Stimulated activated naive CD8-positive, alpha-beta T cell treated with anti-CD3 and anti-CD28 coated beads, Interleukin-15, Interleukin-2, amounts not matched to agents 100 ng/mL and 50 ng/mL, for 24 hours (primary cell): ENCODE measurements at regions not wholly inside any gene's neighbourhood (a gene's known extent, or its start where the extent isn't known, plus 50 kb on each side); places are given as distances from the start of the nearest gene placed in this dataset.
A peak's percentile ranks its signal among the peaks of the same experiment; 100 is the strongest.
"Not testable (repeated sequence)": the region's sequence is repeated elsewhere in the genome, so short reads cannot be mapped to it uniquely, and the experiment has no call there.

Source experiments
- H3K27ac Mint-ChIP-seq: one replicate; pipeline ENCODE4 v1.8.0; 2021; ENCODE audit warnings: mild to moderate bottlenecking, mixed read lengths
- H3K27me3 Mint-ChIP-seq: one replicate; pipeline ENCODE4 v1.8.0; 2021; ENCODE audit warnings: mixed read lengths
- H3K36me3 Mint-ChIP-seq: one replicate; pipeline ENCODE4 v1.8.0; 2021; ENCODE audit warnings: low read depth, mixed read lengths
- H3K4me1 Mint-ChIP-seq: one replicate; pipeline ENCODE4 v1.8.0; 2021; ENCODE audit warnings: low read depth, mixed read lengths
- H3K4me3 Mint-ChIP-seq: one replicate; pipeline ENCODE4 v1.8.0; 2021; ENCODE audit warnings: mild to moderate bottlenecking, mixed read lengths
- H3K9me3 Mint-ChIP-seq: one replicate; pipeline ENCODE4 v1.8.0; 2021; ENCODE audit warnings: mixed read lengths

- Mint-ChIP-seq H3K27ac (no peak overlapping the region), H3K4me3 (no peak overlapping the region), H3K4me1 (no peaks in the 10 kb centered on the region), H3K9me3 (peaks cover 26% of the 10 kb centered on the region), H3K36me3 (peaks cover 4% of the 10 kb centered on the region), H3K27me3 (no peaks in the 10 kb centered on the region)
These were observed 662.9 kb upstream of the TBL1XR1 start for GRCh38 chr3:177860184-177860583.

GRCh38 chr3:177862962-177863491 lies 665.7 kb upstream of the TBL1XR1 start:
- Mint-ChIP-seq H3K27me3 (no peaks in the 10 kb centered on the region), H3K36me3 (peaks cover 9% of the 10 kb centered on the region), H3K4me1 (no peaks in the 10 kb centered on the region), H3K9me3 (peaks cover 34% of the 10 kb centered on the region), H3K27ac (no peak overlapping the region), H3K4me3 (no peak overlapping the region)

DNA sequence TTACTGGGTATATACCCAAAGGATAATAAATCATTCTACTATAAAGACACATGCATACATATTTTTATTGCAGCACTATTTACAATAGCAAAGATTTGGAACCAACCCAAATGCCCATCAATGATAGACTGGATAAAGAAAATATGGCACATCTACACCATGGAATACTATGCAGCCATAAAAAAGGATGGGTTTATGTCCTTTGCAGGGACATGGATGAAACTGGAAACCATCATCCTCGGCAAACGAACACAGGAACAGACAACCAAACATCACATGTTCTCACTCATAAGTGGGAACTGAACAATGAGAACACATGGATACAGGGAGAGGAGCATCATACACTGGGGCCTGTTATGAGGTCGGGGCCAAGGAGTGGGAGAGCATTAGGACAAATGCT lies 665.0 kb upstream of the KCNMB2 start:
- H3K4me1 Mint-ChIP-seq, H3K27me3 Mint-ChIP-seq: not testable (repeated sequence)
- peak overlapping the region; percentile 53 for H3K27ac Mint-ChIP-seq

GRCh38 chr3:177878192-177878591 lies 658.0 kb upstream of the KCNMB2 start:
- Mint-ChIP-seq H3K36me3 (no peaks in the 10 kb centered on the region), H3K9me3 (no peaks in the 10 kb centered on the region), H3K4me3 (no peak overlapping the region), H3K4me1 (peaks cover 3% of the 10 kb centered on the region), H3K27ac (no peak overlapping the region), H3K27me3 (no peaks in the 10 kb centered on the region)

More for the DNA sequence above, 665.0 kb upstream of the KCNMB2 start:
- peaks cover 22% of the 10 kb centered on the region for H3K9me3 Mint-ChIP-seq
- not testable (repeated sequence) for H3K36me3 Mint-ChIP-seq, H3K4me3 Mint-ChIP-seq

DNA sequence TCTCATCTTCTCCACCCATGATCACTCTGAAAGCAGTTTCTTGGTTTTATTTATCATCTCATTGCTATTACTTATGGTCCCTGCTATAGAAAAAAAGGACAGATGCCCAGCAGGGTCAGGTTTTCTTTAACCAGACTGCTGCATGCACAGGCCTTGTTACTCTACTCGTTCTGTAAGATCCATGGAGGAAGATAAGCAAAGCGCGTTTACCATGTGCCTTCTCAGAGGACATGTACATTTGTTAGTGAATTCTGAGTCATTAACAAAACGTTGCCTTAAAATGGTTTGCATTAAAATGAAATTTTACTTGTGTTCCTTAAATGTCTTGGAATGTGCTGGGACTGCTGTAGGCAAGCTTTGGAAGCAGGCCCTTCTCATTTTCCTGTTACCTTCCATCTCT lies 657.3 kb upstream of the KCNMB2 start:
- Mint-ChIP-seq H3K27ac (no peak overlapping the region), H3K4me3 (no peak overlapping the region), H3K27me3 (no peaks in the 10 kb centered on the region), H3K9me3 (no peaks in the 10 kb centered on the region), H3K4me1 (peaks cover 7% of the 10 kb centered on the region), H3K36me3 (no peaks in the 10 kb centered on the region)

GRCh38 chr3:177881351-177881750 lies 654.9 kb upstream of the KCNMB2 start:
- Mint-ChIP-seq H3K27me3 (no peaks in the 10 kb centered on the region), H3K9me3 (no peaks in the 10 kb centered on the region), H3K36me3 (no peaks in the 10 kb centered on the region), H3K4me3 (no peak overlapping the region), H3K4me1 (peaks cover 10% of the 10 kb centered on the region), H3K27ac (no peak overlapping the region)

DNA sequence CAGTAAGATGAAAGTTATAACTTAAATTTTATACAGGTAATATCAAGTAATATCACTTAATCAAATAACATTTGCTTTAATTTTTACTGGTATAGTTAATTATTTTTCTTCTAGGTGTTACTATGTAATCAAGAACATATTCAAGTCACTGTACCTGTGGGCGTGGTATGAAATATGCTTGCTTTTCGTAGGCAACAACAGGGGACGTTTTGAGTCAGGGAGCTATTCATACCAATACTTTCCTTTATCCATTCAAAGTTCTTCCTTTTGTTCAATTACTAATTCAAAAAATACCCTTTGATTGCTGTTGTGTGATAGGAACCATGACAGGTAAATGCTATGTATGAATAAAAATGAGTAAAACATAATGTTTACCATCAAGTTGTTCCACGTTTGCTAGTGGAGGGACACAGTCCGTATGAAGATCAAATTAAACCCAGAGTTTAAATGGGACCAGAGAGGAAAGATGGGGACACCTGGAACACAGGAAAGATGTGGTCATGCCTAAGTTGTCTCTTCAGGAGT lies 654.0 kb upstream of the KCNMB2 start:
- no peak overlapping the region for H3K27ac Mint-ChIP-seq
- peaks cover 10% of the 10 kb centered on the region for H3K4me1 Mint-ChIP-seq
- H3K27me3 Mint-ChIP-seq = no peaks in the 10 kb centered on the region
- no peaks in the 10 kb centered on the region for H3K36me3 Mint-ChIP-seq
- H3K9me3 Mint-ChIP-seq = no peaks in the 10 kb centered on the region
- no peak overlapping the region for H3K4me3 Mint-ChIP-seq

GRCh38 chr3:177883091-177883490 lies 653.1 kb upstream of the KCNMB2 start:
- H3K27me3 Mint-ChIP-seq = no peaks in the 10 kb centered on the region
- no peaks in the 10 kb centered on the region for H3K36me3 Mint-ChIP-seq
- H3K9me3 Mint-ChIP-seq = no peaks in the 10 kb centered on the region
- H3K4me1 Mint-ChIP-seq = peaks cover 10% of the 10 kb centered on the region
- no peak overlapping the region for H3K4me3 Mint-ChIP-seq
- no peak overlapping the region for H3K27ac Mint-ChIP-seq

- H3K4me3 Mint-ChIP-seq = no peak overlapping the region
These were observed 652.3 kb upstream of the KCNMB2 start for GRCh38 chr3:177883957-177884356.

DNA sequence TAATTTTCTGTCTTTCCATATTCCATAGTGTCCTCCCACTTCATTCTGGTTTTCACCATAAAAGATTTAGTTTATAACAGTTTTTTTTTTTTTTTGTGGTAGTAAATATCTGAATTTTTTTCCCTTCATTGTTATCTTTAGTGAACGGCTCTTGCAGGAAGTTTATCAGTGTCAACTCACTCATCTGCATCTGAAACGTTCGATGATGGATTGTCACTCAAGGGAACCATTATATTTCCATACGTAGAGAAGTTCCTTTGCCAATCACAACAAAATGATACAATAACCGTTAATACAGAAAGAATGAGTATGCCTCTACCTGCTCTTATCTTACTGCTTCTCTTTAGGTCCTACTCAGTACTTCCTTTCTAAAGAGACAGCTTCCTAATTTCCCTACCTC lies 651.2 kb upstream of the KCNMB2 start:
- Mint-ChIP-seq H3K4me1 (peaks cover 10% of the 10 kb centered on the region), H3K9me3 (peaks cover 3% of the 10 kb centered on the region), H3K27ac (no peak overlapping the region), H3K4me3 (no peak overlapping the region), H3K36me3 (no peaks in the 10 kb centered on the region), H3K27me3 (no peaks in the 10 kb centered on the region)

More at GRCh38 chr3:177883957-177884356, 652.3 kb upstream of the KCNMB2 start:
- no peaks in the 10 kb centered on the region for H3K36me3 Mint-ChIP-seq
- H3K27me3 Mint-ChIP-seq = no peaks in the 10 kb centered on the region
- H3K4me1 Mint-ChIP-seq = peaks cover 10% of the 10 kb centered on the region
- H3K9me3 Mint-ChIP-seq = peaks cover 3% of the 10 kb centered on the region
- H3K27ac Mint-ChIP-seq = no peak overlapping the region

GRCh38 chr3:177886501-177886900 lies 649.7 kb upstream of the KCNMB2 start:
- no peak overlapping the region for H3K27ac Mint-ChIP-seq
- H3K4me3 Mint-ChIP-seq = no peak overlapping the region
- no peaks in the 10 kb centered on the region for H3K36me3 Mint-ChIP-seq
- peaks cover 3% of the 10 kb centered on the region for H3K9me3 Mint-ChIP-seq
- H3K4me1 Mint-ChIP-seq = peaks cover 10% of the 10 kb centered on the region
- no peaks in the 10 kb centered on the region for H3K27me3 Mint-ChIP-seq

- no peaks in the 10 kb centered on the region for H3K36me3 Mint-ChIP-seq
- peaks cover 7% of the 10 kb centered on the region for H3K4me1 Mint-ChIP-seq
- no peaks in the 10 kb centered on the region for H3K27me3 Mint-ChIP-seq
- H3K9me3 Mint-ChIP-seq = peaks cover 3% of the 10 kb centered on the region
- H3K4me3 Mint-ChIP-seq = no peak overlapping the region
- no peak overlapping the region for H3K27ac Mint-ChIP-seq
These were observed 648.8 kb upstream of the KCNMB2 start for GRCh38 chr3:177887475-177887874.

- Mint-ChIP-seq H3K9me3 (peaks cover 3% of the 10 kb centered on the region), H3K27me3 (no peaks in the 10 kb centered on the region), H3K36me3 (no peaks in the 10 kb centered on the region), H3K27ac (no peak overlapping the region), H3K4me1 (peaks cover under 1% of the 10 kb centered on the region), H3K4me3 (no peak overlapping the region)
These were observed 647.1 kb upstream of the KCNMB2 start for GRCh38 chr3:177889161-177889560.

- H3K27ac Mint-ChIP-seq = no peak overlapping the region
- H3K27me3 Mint-ChIP-seq = no peaks in the 10 kb centered on the region
- H3K36me3 Mint-ChIP-seq = no peaks in the 10 kb centered on the region
- peaks cover 3% of the 10 kb centered on the region for H3K9me3 Mint-ChIP-seq
- H3K4me1 Mint-ChIP-seq = no peaks in the 10 kb centered on the region
- no peak overlapping the region for H3K4me3 Mint-ChIP-seq
These were observed 646.4 kb upstream of the KCNMB2 start for GRCh38 chr3:177889652-177890358.

DNA sequence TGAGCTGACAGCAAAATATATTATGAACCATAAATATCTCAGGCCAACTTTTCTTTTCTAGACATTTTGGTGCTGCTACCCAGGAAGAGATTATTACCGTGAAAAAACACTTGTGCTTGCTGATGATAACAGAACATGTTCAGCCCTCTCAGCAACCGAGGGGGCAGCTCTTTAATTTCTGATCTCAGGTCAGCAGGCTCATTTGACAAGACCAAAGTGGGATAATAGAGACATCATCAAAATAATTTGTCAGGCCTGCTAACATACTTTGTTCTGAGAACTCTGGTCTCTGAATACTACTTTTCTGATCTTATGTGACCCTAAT lies 645.9 kb upstream of the KCNMB2 start:
- Mint-ChIP-seq H3K36me3 (no peaks in the 10 kb centered on the region), H3K27ac (no peak overlapping the region), H3K27me3 (no peaks in the 10 kb centered on the region), H3K4me1 (no peaks in the 10 kb centered on the region), H3K9me3 (peaks cover 3% of the 10 kb centered on the region), H3K4me3 (no peak overlapping the region)

- H3K4me3 Mint-ChIP-seq, H3K27ac Mint-ChIP-seq, H3K36me3 Mint-ChIP-seq, H3K9me3 Mint-ChIP-seq, H3K27me3 Mint-ChIP-seq, H3K4me1 Mint-ChIP-seq: not testable (repeated sequence)
These were observed 644.7 kb upstream of the KCNMB2 start for GRCh38 chr3:177891569-177891968.
